22Rv1 (cell line): ENCODE measurements at regions not wholly inside any gene's neighbourhood (a gene's known extent, or its start where the extent isn't known, plus 50 kb on each side); places are given as distances from the start of the nearest gene placed in this dataset.

ENCODE experiments used
- ZFX ChIP-seq: fragments of 450-650 bp; IDR thresholded peaks from 2 replicates; pipeline ENCODE4 v1.6.1; 2017; ENCODE audit warnings: antibody characterized with exemption, borderline replicate concordance
- TF ChIP-seq, protein P1 (sequence below): fragments of 450-650 bp; IDR thresholded peaks from 2 replicates; pipeline ENCODE4 v1.5.1; 2017; ENCODE audit warnings: mild to moderate bottlenecking

- TF ChIP-seq, protein P1, sequence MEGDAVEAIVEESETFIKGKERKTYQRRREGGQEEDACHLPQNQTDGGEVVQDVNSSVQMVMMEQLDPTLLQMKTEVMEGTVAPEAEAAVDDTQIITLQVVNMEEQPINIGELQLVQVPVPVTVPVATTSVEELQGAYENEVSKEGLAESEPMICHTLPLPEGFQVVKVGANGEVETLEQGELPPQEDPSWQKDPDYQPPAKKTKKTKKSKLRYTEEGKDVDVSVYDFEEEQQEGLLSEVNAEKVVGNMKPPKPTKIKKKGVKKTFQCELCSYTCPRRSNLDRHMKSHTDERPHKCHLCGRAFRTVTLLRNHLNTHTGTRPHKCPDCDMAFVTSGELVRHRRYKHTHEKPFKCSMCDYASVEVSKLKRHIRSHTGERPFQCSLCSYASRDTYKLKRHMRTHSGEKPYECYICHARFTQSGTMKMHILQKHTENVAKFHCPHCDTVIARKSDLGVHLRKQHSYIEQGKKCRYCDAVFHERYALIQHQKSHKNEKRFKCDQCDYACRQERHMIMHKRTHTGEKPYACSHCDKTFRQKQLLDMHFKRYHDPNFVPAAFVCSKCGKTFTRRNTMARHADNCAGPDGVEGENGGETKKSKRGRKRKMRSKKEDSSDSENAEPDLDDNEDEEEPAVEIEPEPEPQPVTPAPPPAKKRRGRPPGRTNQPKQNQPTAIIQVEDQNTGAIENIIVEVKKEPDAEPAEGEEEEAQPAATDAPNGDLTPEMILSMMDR: no peak
- TF ChIP-seq ZFX: no peak
Measured at GRCh38 chr5:104018299-104018698, 455.7 kb upstream of the NUDT12 start.
